ENCODE measurements at regions not wholly inside any gene's neighbourhood (a gene's known extent, or its start where the extent isn't known, plus 50 kb on each side); places are given as distances from the start of the nearest gene placed in this dataset.

DNA sequence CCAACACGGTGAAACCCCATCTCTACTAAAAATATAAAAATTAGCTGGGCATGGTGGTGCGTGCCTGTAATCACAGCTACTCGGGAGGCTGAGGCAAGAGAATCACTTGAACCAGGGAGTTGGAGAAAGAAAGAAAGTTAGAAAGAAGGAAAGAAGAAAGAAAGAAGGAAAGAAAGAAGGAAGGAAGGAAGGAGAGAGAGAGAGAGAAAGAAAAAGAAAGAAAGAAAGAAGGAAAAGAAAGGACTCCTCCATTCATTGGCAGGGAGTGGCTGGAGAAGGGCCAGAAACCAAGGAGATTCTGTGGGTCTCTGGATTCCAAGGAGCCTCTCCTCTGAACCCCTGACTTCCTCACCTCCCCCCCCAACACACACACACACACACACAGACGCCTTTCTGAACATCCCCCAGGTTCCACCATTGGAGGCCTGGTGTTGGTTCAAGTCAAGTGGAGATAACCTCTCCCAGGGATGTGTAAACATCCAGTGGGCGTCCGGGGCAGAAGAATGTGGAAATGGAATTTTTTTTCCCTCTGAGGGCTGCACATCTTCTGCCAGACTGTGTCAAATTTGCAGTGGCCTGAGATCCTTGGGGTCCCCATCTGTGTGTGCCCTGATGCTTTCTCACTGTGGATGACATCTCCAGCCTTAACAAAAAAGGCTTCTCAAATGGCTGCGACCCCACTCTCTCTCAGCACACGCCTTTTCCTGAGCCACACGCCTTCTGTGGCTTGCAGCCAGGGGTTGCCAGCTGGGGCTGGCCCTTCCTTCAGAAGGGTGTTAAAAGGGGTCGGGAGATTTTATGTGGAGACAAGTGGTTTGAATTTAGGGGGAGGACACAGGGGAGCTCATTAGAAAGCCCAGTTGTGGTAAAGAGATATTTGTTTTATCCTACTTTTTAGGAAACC, 109.3 kb upstream of the HAND1 start:
- no peak for DNase-seq

DNA sequence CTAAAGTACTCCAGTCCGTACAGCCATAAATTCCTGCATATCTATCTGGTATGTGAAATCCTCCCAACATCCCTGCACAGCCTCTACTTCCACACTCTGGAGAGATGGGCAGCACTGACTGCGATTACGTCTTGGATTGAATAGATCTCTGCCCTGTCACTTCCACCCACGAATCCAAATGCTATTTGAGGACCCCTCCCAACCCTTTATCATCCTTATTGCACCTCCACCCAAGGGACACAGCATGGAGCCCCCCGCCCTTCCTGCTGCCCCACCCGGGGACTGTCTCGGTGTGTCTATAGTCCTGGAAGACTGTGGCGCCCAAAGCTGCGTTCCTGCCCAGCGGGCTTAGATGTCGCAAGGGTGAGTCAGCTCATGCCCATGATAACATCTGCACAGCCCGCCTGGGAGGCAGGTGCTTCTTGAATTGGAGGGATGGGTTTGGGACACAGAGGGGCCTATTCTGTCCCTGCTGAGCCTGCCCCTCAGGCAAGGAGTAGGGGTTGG, 105.7 kb upstream of the HAND1 start:
- no peak for DNase-seq

DNA sequence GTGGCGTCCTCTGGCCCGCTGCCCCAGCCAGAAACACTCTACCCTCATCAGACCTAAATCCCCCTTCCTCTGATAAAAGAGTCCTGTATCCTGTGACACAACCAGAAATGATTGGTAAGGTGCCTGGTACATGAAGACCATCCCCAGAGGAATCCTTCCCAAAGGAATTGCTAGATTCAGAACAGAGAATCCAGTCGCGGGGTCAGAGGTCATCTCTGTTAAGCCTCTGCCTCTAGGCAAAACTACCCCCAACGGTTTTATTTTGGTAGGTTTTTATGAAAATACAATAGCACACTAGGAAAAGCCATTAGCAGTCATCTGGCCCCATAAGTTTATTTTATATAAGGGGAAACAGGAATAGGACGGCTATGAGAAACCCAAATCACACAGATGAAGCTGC, 102.4 kb upstream of the HAND1 start:
- no peak for DNase-seq

- DNase-seq: no peak
Measured at GRCh38 chr5:154577416-154577815, 99.4 kb upstream of the HAND1 start.

DNA sequence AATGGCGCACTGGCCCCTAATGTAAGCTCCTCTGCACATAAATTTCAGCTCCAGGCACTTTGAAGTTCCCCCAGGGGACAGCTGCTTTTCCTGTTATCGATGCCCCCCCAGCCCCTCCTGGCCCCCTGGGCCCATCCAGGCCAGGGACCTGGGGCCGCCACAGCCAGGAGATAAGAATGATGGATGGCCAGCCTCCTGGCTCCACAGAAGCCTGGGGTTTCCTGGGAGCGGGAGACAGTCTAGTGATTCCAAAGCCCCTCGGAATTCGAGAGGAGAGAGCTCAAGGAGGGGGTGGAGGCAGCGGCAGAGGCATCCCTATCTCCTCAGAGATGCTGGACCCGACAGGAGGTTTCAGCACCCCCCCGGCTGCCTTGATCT, 98.4 kb upstream of the HAND1 start:
- DNase-seq: no peak

- no peak for DNase-seq
Measured at GRCh38 chr5:154575546-154576428, 97.8 kb upstream of the HAND1 start.

GRCh38 chr5:154573011-154573410, 95.0 kb upstream of the HAND1 start:
- DNase-seq: no peak

GRCh38 chr5:154571325-154572035, 93.5 kb upstream of the HAND1 start:
- DNase-seq: no peak

DNA sequence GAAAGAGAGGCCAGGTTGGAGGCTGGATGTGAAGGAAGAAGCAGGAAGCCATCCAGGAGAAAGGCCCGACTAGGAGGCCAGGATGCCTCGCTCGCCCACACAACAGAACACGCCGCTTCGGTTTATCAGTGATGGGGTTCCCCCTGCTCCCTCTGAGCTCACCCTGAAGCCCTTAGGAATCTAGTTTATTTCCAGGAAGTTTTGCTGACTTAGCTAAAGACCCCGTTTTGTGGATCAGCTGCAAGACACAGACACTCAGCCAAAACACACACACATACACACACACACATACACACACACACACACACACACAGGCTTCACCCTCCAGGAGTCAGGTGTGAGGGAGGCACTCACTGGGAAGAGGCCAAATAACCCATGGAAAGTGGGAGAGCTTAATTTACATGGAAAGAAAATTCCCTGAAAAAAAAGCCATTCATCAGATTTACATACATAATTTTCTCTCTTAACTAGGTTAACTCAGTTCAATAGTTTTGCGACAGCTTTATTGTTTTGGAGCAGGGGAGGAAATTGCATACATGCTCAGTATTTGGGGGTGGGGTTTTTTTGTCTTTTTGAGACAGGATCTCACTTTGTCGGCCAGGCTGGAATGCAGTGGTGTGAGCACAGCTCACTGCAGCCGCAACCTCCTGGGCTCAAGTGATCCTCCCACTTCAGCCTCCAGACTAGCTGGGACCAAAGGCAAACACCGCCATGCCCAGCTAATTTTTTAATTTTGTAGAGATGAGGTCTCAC, 92.7 kb upstream of the HAND1 start:
- DNase-seq: no peak

DNA sequence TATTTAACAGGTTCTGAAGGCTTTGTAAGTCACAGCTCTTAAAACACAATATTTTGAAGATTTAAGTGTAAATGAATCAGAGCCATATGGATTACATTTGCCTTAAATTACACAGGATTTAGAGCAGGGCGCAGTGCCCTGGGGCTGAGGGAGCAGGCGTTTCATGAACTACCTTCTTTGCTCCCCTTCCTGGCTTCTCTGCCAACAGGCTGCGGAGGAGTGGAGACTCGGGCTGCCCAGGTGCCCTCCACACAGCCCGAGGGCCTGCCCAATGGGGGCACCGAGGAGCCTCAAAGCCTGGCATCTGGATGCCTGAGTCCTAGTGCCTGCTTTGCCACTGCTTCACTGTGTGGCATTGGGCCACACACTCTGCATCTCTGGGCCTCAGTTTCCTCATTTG, 90.6 kb upstream of the HAND1 start:
- no peak for DNase-seq

DNA sequence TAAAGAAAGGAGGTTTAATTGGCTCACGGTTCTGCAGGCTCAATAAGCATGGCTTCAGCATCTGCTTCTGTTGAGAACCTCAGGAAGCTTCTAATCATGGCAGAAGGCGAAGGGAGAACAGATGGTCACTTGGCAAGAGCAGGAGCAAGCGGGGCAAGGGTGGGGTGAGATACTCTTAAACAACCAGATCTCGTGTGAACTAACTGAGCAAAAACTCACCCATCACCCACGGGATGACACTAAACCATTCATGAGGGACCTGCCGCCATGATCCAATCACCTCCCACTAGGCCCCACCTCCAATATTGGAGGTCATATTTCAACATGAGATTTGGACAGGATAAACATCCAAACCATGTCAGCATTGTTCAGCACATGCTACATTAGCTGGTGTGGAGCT, 89.1 kb upstream of the HAND1 start:
- no peak for DNase-seq

- DNase-seq: no peak
Measured at GRCh38 chr5:154566146-154566680, 88.2 kb upstream of the HAND1 start.

- no peak for DNase-seq
Measured at GRCh38 chr5:154565123-154565522, 87.1 kb upstream of the HAND1 start.

DNA sequence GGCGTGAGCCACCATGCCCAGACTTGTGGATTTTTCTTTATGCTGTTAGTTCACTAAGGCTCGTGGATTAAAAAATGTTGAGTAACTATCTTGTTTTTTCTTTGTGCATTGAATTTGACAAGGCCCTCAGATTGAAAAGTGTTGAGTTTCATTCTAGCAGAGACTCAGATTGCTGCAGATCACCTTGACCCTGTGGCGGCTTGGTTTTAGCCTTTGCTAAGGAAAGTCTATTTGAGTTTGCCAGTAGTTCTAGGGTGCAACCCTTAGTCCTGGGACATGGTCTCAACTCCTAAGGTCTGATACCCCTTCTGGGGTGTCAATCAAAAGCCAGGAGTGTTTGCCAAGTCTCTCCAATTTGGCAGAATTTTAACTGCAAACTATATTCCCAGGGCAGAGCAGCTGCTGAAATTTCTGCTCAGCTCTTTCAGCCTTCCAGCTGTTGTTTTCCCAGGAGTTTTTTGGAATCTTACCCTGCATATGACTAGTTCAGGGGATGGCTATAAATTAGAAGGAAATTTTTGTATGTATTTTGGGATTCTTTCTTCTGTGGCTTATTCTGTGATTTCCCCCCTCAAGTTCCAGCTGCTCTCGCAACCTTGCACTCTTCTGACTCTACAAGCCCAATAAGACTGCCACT, 84.3 kb upstream of the HAND1 start:
- no peak for DNase-seq

DNA sequence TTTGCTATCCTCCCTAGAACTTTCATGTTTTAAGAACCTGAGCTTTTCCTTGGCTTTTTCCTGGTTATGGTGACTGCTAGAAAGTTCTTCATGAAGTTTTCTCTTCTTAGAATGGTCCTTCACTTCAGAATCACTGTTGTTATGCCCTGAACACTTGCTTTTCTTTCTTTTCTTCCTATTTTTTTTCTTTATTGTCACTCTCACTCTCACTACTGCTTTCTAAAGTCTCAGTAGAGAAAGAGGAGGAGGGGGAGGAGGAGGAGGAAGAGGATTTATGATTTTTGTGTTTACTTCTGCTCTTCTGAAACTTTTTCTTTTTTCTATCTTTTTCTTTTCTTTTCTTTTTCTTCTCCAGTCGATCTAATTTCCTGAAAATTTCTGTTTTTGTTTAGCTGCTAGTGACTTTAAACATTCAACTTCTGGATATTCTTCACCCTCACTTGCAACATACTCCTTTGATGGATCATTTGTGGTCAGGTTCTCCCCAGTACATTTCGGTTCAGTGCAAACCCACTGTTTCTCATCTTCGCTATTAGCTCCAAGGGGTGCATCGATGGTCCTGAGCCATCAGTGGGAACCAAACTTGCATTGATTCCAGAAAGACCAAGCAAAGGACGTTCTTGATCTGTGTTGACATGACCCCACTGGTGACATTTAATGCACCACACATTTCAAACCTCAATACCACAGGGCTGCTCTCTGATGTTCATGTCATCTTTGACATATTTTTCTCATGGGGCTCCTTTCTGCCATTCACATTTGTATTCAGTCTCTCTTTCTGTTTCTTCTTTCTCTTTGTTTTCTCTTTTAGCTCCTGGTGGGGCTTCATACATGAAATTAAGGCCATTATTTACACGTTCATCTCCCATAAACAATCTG, 81.6 kb upstream of the HAND1 start:
- no peak for DNase-seq

DNA sequence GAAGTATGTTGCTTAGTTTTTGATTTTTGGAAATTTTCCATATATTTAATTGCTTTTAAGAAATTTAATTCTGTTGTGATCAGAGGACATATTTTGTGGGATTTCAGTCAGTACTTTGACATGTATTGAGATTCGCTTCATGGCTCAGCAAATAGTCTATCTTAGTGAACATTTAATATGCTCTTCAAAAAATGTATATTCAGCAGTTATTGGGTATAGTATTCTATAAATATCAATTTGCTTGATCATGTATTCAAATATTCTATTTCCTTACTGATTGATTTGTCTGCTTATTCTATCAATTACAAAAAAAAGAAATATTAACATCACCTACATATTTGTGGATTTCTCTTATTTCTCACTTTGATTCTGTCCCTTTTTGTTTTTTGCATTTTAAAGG, 79.5 kb upstream of the HAND1 start:
- DNase-seq: no peak

- no peak for DNase-seq
Measured at GRCh38 chr5:154547551-154547950, 69.5 kb upstream of the HAND1 start.

DNA sequence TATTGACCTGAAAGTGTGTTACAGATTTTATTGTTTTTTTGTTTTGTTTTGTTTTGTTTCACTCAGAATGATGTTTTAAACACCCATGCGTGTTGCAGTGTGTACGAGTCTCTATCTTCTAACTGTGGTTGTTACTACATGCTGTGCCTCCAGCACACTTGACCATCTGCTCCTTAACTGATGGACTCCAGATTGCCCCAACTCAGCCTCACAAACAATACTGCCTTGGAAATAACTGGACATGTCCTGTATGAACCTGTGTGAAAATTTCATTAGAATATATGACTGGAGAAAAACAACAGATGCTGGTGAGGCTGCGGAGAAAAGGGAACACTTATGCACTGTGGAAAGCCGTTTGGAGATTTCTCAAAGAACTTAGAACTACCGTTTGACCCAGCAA, 68.7 kb upstream of the HAND1 start:
- DNase-seq: no peak

DNA sequence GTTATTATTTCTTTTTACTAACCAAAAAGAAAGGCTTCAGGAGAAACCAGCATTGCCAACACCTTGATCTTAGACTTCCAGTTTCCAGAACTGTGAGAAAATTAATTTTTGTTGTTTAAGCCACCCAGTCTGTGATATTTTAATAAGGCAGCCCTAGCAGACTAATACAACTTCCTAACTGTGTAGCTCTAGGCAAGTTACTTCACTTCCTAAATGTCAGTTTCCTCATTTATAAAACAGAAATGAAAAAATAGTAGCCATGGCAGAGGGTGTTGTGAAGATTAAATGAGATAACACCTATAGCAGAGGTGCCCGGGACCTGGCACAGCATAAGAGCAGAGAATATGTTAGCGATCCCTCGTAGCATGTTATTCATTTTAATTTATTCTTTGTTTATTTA, 66.6 kb upstream of the HAND1 start:
- no peak for DNase-seq

DNA sequence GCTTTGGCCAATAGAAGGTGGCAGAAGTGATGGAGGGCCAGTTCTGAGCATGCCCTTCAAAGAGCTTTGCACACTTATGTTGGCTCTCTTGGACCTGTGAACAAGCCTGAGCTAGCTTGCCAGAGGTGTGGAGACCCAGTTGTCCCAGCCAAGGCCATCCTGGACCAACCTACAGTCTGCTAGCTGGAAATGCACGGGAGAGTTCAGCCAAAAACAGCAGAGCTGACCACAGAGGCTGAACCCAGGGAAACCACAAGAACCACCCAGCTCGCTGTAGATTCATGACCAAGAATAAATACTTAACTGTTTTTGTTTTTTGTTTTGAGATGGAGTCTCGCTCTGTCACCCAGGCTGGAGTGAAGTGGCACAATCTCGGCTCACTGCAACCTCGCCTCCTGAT, 65.4 kb upstream of the HAND1 start:
- DNase-seq: no peak

DNA sequence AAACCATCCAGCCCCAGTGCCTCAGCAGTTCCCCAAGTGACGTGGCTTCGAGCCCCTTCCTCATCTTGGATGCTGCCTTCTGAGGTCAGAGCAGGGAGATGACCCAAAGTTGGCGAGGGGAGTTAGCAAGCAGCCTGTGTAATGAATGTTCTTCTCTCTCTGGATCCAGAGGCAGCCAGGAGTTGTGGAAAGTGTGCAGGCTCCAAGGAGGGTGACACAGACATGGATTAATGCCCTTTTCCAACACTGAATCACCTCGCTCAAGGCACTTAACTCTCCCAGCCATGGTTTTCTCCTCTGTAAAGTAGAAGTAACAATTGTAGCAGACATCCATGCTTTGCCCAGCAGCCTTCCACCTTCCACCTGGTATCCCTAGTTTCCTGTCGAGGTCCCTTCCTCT, 64.6 kb upstream of the HAND1 start:
- DNase-seq: no peak
